NB4 (cell line): ENCODE measurements at regions not wholly inside any gene's neighbourhood (a gene's known extent, or its start where the extent isn't known, plus 50 kb on each side); places are given as distances from the start of the nearest gene placed in this dataset.

Experiments used
- CTCF ChIP-seq: IDR thresholded peaks from one replicate; pipeline ENCODE4 v1.5.1; 2012; ENCODE audit warnings: low read depth, low read length
- MAX ChIP-seq: IDR thresholded peaks from 2 replicates; pipeline ENCODE4 v1.6.1; 2011; ENCODE audit warnings: low read depth, low read length
- POLR2A ChIP-seq: IDR thresholded peaks from 2 replicates; pipeline ENCODE4 v1.6.1; 2011; ENCODE audit warnings: mild to moderate bottlenecking; ENCODE audit not compliant: insufficient read length; ENCODE audit errors: extremely low read depth

- TF ChIP-seq CTCF (no peak), POLR2A (no peak), MAX (no peak)
Observed at GRCh38 chrX:7216981-7217587, 69.1 kb upstream of the PUDP start.
